ENCODE measurements at regions not wholly inside any gene's neighbourhood (a gene's known extent, or its start where the extent isn't known, plus 50 kb on each side); places are given as distances from the start of the nearest gene placed in this dataset.

DNA sequence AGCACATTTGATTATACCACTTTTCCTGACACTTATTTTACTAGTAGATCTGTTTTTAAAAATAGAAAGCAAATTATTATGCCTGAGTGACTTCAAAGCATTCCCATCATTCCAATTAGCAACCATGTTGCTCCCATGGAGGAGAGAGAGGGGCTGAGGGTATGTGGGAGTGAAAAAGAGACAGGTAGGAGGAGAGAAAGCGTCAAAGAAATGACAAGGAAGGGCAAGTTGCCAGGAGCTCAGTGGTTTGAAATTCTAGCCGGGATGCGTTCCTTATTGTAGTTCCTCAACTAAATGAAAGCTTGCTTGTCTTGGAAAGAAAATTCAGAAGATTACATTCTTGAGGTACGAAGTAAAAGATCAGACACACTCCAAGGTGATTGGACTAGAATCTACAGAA lies 92.4 kb upstream of the PKP2 start:
- no peak overlapping the region for H3K27ac ChIP-seq
- 39% methylated on average over 4 of the region's 4 CpGs for WGBS, 2 donors
- H3K36me3 ChIP-seq = no peaks in the 10 kb centered on the region
- H3K4me3 ChIP-seq = no peak overlapping the region
- TF ChIP-seq CTCF (IDR thresholded peaks at IDR 0.05) = no peak
- TF ChIP-seq EP300 (IDR thresholded peaks at IDR 0.05) = no peak
- TF ChIP-seq POLR2A (IDR thresholded peaks at IDR 0.05) = no peak
- H3K9me3 ChIP-seq = no peaks in the 10 kb centered on the region
- no peaks in the 10 kb centered on the region for H3K27me3 ChIP-seq
- DNase-seq (ENCODE audit: low spot score in 2 of 2) = no peak
- H3K4me1 ChIP-seq = peaks cover 0 to 5% (median 0%) of the 10 kb centered on the region in 4 donors

DNA sequence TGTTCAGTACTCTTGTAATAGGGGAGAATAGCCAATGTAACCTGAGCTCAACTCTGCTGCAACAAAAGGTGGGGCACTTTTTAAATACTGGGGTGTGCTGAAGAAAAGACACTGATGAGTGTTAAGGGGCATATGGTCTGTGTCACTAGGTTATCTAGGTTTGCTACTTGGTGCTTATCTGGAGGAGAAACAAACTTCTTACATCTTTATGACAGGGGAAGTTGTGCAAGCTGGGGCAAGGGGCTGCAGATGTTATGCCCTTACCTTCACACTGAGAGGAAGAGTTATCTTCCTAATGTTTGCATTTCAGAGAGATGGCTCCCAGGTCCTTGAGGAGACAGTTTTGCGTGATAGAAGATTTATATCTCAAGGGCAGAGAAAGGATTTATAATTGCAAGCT lies 90.9 kb upstream of the PKP2 start:
- no peak for TF ChIP-seq POLR2A (IDR thresholded peaks at IDR 0.05)
- no peak for TF ChIP-seq EP300 (IDR thresholded peaks at IDR 0.05)
- TF ChIP-seq CTCF (IDR thresholded peaks at IDR 0.05) = no peak
- WGBS, 2 donors = 71 to 89% methylated on average over 1 of the region's 1 CpG
- Histone ChIP-seq H3K36me3 (no peaks in the 10 kb centered on the region), H3K4me3 (no peak overlapping the region), H3K9me3 (no peaks in the 10 kb centered on the region), H3K27me3 (no peaks in the 10 kb centered on the region), H3K27ac (no peak overlapping the region), H3K4me1 (peaks cover 0 to 5% (median 0%) of the 10 kb centered on the region in 4 donors)
- DNase-seq (ENCODE audit: low spot score in 2 of 2) = no peak

DNA sequence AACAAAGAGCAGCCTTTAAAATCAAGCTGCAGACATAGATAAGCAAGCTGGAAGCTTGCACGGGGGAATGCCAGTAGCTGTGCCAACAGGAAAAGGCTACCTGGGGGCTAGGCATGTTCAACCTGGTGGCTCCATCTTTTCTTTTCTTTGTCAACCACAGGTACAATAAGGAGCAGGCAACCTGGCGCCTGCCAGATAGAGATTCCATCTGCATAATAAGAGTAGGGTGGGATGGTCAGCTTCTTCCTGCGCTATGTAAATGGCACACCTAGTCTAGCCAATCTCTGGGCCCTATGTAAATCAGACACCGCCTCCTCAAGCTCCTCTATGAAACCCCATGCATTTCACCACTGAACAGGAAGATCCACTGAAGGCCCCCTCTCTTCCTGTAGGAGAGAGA lies 87.4 kb upstream of the PKP2 start:
- peaks cover 0 to 4% (median 0%) of the 10 kb centered on the region in 4 donors for H3K4me1 ChIP-seq
- TF ChIP-seq CTCF (IDR thresholded peaks at IDR 0.05) (no peak), POLR2A (IDR thresholded peaks at IDR 0.05) (no peak), EP300 (IDR thresholded peaks at IDR 0.05) (no peak)
- no peak for DNase-seq (ENCODE audit: low spot score in 2 of 2)
- H3K9me3 ChIP-seq = no peaks in the 10 kb centered on the region
- no peak overlapping the region for H3K27ac ChIP-seq
- no peak overlapping the region for H3K4me3 ChIP-seq
- no peaks in the 10 kb centered on the region for H3K27me3 ChIP-seq
- H3K36me3 ChIP-seq = no peaks in the 10 kb centered on the region
- WGBS, 2 donors = 75 to 79% methylated on average over 4 of the region's 4 CpGs

GRCh38 chr12:32983332-32983731 lies 86.8 kb upstream of the PKP2 start:
- TF ChIP-seq EP300 (IDR thresholded peaks at IDR 0.05) (no peak), CTCF (IDR thresholded peaks at IDR 0.05) (no peak), POLR2A (IDR thresholded peaks at IDR 0.05) (no peak)
- H3K9me3 ChIP-seq = no peaks in the 10 kb centered on the region
- WGBS, 2 donors = 40% methylated on average over 10 of the region's 10 CpGs
- DNase-seq (ENCODE audit: low spot score in 2 of 2) = no peak
- H3K4me1 ChIP-seq = no peaks in the 10 kb centered on the region
- no peak overlapping the region for H3K4me3 ChIP-seq
- H3K27me3 ChIP-seq = no peaks in the 10 kb centered on the region
- no peak overlapping the region for H3K27ac ChIP-seq
- H3K36me3 ChIP-seq = no peaks in the 10 kb centered on the region

DNA sequence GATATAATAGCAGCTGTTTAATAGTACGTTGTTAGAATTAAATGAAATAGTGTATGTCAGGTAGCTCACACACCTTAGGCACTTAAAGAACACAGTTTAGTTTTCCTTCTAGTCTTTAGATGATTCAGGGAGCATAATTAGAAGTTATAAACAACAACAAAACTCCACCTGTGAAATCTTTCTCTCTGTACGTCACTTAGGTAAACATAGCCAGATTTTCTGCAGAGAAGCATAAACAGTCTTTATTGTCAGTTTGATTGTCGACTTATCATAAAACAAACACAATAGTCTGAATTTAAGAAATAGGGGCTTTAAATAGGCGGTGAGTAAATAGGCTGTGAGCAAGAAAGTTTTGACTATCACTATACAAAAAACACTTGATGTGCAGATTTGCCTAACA lies 84.6 kb upstream of the PKP2 start:
- DNase-seq (ENCODE audit: low spot score in 2 of 2) = no peak
- no peaks in the 10 kb centered on the region for H3K36me3 ChIP-seq
- no peaks in the 10 kb centered on the region for H3K27me3 ChIP-seq
- H3K9me3 ChIP-seq = no peaks in the 10 kb centered on the region
- TF ChIP-seq EP300 (IDR thresholded peaks at IDR 0.05) (no peak), CTCF (IDR thresholded peaks at IDR 0.05) (no peak), POLR2A (IDR thresholded peaks at IDR 0.05) (no peak)
- no peak overlapping the region for H3K27ac ChIP-seq
- 72 to 83% methylated on average over 4 of the region's 4 CpGs for WGBS, 2 donors
- H3K4me1 ChIP-seq = no peaks in the 10 kb centered on the region
- no peak overlapping the region for H3K4me3 ChIP-seq

Measured in tibial nerve (tissue), 4 donors.